Skeletal muscle cell (primary cell): ENCODE measurements at regions not wholly inside any gene's neighbourhood (a gene's known extent, or its start where the extent isn't known, plus 50 kb on each side); places are given as distances from the start of the nearest gene placed in this dataset.

Experiments used
- DNase-seq: peaks from one replicate; pipeline ENCODE4 v3.0.0-alpha.2; 2010; ENCODE audit warnings: low read depth
- H3K4me3 ChIP-seq: 2 replicates; pipeline ENCODE4 v1.5.1; 2011; ENCODE audit warnings: low read depth, mild to moderate bottlenecking, control low read depth, low read length, moderate library complexity

GRCh38 chr4:144899393-144899792, 198.6 kb downstream of the ANAPC10 start:
- no peak overlapping the region for H3K4me3 ChIP-seq
- DNase-seq, result no peak

- H3K4me3 ChIP-seq, result no peak overlapping the region
- no peak for DNase-seq
Observed at GRCh38 chr4:144901141-144901540, 196.9 kb downstream of the ANAPC10 start.

GRCh38 chr4:144902614-144903013, 195.4 kb downstream of the ANAPC10 start:
- no peak for DNase-seq
- H3K4me3 ChIP-seq, result no peak overlapping the region

GRCh38 chr4:144903953-144904711, 193.9 kb downstream of the ANAPC10 start:
- H3K4me3 ChIP-seq, result no peak overlapping the region
- DNase-seq, result peak; percentile 62

GRCh38 chr4:144905286-144905685, 192.7 kb downstream of the ANAPC10 start:
- no peak overlapping the region for H3K4me3 ChIP-seq
- no peak for DNase-seq

- no peak overlapping the region for H3K4me3 ChIP-seq
- DNase-seq, result peak; percentile 25
Observed at GRCh38 chr4:144906181-144906925, 191.6 kb downstream of the ANAPC10 start.

- no peak overlapping the region for H3K4me3 ChIP-seq
Observed at GRCh38 chr4:144910723-144911122, 187.3 kb downstream of the ANAPC10 start.

More at GRCh38 chr4:144910723-144911122, 187.3 kb downstream of the ANAPC10 start:
- no peak for DNase-seq
